CD8-positive, alpha-beta memory T cell (primary cell): ENCODE measurements at regions not wholly inside any gene's neighbourhood (a gene's known extent, or its start where the extent isn't known, plus 50 kb on each side); places are given as distances from the start of the nearest gene placed in this dataset.
"Not testable (repeated sequence)": the region's sequence is repeated elsewhere in the genome, so short reads cannot be mapped to it uniquely, and the experiment has no call there.

Experiments
- CTCF ChIA-PET: fragments of 350-600 bp; sonication (Branson Sonifier 250); formaldehyde crosslinking; loops from one replicate; lab custom pipeline; 2021; ENCODE audit warnings: antibody characterized with exemption; lab: Charles Lee
- POLR2A ChIA-PET: fragments of 350-600 bp; sonication (Branson Sonifier 250); formaldehyde crosslinking; loops from one replicate; lab custom pipeline; 2021; ENCODE audit warnings: antibody characterized with exemption; lab: Charles Lee
- DNase-seq, 5 donors: peaks; one replicate each; pipeline versions ENCODE4 v3.0.0 to v3.0.0-alpha.2; 2020 to 2022; ENCODE audit warnings: mixed read lengths in 1 of 5
- H3K27ac ChIP-seq: one replicate; pipeline ENCODE4 v1.7.0; 2013; ENCODE audit warnings: low read depth, mild to moderate bottlenecking, low read length, moderate library complexity
- H3K27me3 ChIP-seq: 2 replicates; pipeline ENCODE4 v1.7.0; 2013; ENCODE audit warnings: low read length, mild to moderate bottlenecking; ENCODE audit not compliant: insufficient read depth, poor library complexity, severe bottlenecking
- H3K36me3 ChIP-seq: 2 replicates; pipeline ENCODE4 v1.7.0; 2013; ENCODE audit warnings: mild to moderate bottlenecking, low read length, moderate library complexity; ENCODE audit not compliant: insufficient read depth
- H3K4me1 ChIP-seq: 2 replicates; pipeline ENCODE4 v1.7.0; 2013; ENCODE audit warnings: mild to moderate bottlenecking, low read length, moderate library complexity; ENCODE audit not compliant: insufficient read depth
- H3K4me3 ChIP-seq: 2 replicates; pipeline ENCODE4 v1.7.0; 2013; ENCODE audit warnings: mild to moderate bottlenecking, low read length
- H3K9me3 ChIP-seq: 2 replicates; pipeline ENCODE4 v1.7.0; 2013; ENCODE audit warnings: mild to moderate bottlenecking, low read length
- H3K27ac Mint-ChIP-seq, 8 donors: one replicate each; pipeline ENCODE4 v1.8.0; 2020 to 2021; ENCODE audit warnings: mixed read lengths in 8 of 8, mild to moderate bottlenecking in 6 of 8, inconsistent platforms in 3 of 8, moderate library complexity in 3 of 8
- H3K27me3 Mint-ChIP-seq, 2 donors: one replicate each; pipeline ENCODE4 v1.8.0; 2020 to 2021; ENCODE audit warnings: mixed read lengths in 2 of 2, mild to moderate bottlenecking in 1 of 2, moderate library complexity in 1 of 2
- H3K36me3 Mint-ChIP-seq, 3 donors: one replicate each; pipeline ENCODE4 v1.8.0; 2020 to 2021; ENCODE audit warnings: mixed read lengths in 3 of 3, inconsistent platforms in 1 of 3, mild to moderate bottlenecking in 1 of 3
- H3K4me1 Mint-ChIP-seq, 3 donors: one replicate each; pipeline ENCODE4 v1.8.0; 2020 to 2021; ENCODE audit warnings: mixed read lengths in 3 of 3, inconsistent platforms in 1 of 3, mild to moderate bottlenecking in 1 of 3
- H3K4me3 Mint-ChIP-seq, 7 donors: one replicate each; pipeline ENCODE4 v1.8.0; 2020 to 2021; ENCODE audit warnings: mixed read lengths in 7 of 7, mild to moderate bottlenecking in 6 of 7, moderate library complexity in 4 of 7, inconsistent platforms in 2 of 7
- H3K9me3 Mint-ChIP-seq, 5 donors: one replicate each; pipeline ENCODE4 v1.8.0; 2020 to 2022; ENCODE audit warnings: mixed read lengths in 5 of 5, mild to moderate bottlenecking in 3 of 5, moderate library complexity in 2 of 5, inconsistent platforms in 1 of 5

DNA sequence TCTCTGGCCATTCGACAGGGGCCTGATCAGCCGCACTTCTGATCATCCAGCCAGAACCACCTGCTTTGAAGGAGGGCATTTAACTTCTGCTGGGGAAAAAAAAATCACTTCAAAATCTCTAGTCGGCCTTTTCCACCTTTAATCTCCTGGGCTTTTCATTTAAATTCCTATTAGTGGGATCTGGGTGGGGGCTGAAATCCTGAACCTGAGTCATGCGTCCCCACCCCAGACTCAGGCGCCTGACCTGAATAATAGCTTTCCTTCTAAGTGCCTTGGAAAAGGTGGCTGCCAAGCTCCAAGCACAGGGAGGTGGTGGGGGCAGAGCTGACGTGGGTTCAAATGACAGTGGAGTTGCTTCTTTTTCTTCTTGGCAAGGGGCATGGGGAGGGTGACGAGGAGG lies 246.0 kb upstream of the EXOC2 start:
- Mint-ChIP-seq H3K4me1 (no peaks in the 10 kb centered on the region), H3K4me3 (no peak overlapping the region), H3K27ac (no peak overlapping the region), H3K9me3 (no peaks in the 10 kb centered on the region), H3K36me3 (no peaks in the 10 kb centered on the region), H3K27me3 (peaks cover 14% of the 10 kb centered on the region in 2 donors)
- no peak overlapping the region for H3K4me3 ChIP-seq
- no peaks in the 10 kb centered on the region for H3K9me3 ChIP-seq
- no peak overlapping the region for H3K27ac ChIP-seq
- H3K36me3 ChIP-seq, result no peaks in the 10 kb centered on the region
- ChIA-PET CTCF (no interaction called here), POLR2A (no interaction called here)
- DNase-seq, result no peak
- no peaks in the 10 kb centered on the region for H3K27me3 ChIP-seq
- H3K4me1 ChIP-seq, result no peaks in the 10 kb centered on the region

DNA sequence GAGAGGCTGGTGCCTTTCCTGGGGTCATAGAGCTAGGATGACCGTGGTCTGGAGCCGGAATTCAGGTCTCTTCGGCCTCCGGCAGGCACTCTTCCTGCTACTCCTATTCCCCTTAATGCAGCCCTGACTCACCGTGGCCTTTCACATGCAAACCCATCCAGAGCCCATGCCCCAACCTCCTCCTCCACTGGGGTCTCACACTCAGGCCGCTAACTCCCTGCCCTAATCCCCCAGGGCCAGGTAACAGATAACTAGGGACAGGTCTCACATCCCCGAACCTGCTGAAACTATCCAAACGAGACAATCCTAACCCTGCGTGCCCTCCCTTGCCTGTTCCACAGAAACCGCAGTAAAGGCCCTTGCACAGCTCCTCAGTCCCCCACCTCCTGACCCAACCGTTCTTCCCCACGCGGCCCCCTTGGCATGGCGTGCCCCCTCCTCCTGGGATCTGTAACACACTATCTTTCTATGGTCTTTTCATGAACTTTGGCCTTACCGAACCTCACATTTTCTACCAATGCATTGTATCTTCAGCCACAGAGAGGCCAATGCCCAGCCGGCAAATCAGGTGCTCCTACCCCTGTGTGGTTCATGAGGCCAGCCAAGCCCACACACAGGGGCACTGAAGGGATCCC lies 245.4 kb upstream of the EXOC2 start:
- POLR2A ChIA-PET, result no interaction called here
- H3K4me3 ChIP-seq, result no peak overlapping the region
- DNase-seq, result no peak
- no peaks in the 10 kb centered on the region for H3K36me3 ChIP-seq
- Mint-ChIP-seq H3K4me1 (no peaks in the 10 kb centered on the region), H3K36me3 (no peaks in the 10 kb centered on the region), H3K9me3 (no peaks in the 10 kb centered on the region), H3K27ac (no peak overlapping the region), H3K4me3 (no peak overlapping the region), H3K27me3 (peaks cover 14% of the 10 kb centered on the region in 2 donors)
- no peaks in the 10 kb centered on the region for H3K9me3 ChIP-seq
- H3K27me3 ChIP-seq, result no peaks in the 10 kb centered on the region
- H3K27ac ChIP-seq, result no peak overlapping the region
- H3K4me1 ChIP-seq, result no peaks in the 10 kb centered on the region
- CTCF ChIA-PET, result no interaction called here

DNA sequence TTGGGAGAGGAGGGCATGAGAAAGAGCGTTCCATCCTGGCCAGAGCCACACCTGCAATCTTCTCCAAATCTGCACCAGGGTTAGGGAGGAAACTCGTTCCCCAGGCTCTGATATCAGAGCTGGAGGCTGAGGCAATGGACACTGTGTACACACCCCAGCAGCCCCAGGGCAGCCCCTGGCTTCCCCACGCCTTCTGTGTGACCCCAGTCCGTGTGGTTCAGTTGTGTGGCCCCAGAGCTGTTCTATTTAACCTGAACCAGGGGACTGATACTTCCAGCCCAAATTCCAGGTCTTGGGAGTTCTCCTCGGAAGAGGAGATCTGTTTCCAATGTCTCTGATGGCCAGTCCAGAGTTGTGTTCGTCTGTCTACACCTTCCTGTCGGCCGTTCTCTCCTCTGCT lies 242.6 kb upstream of the EXOC2 start:
- Histone ChIP-seq H3K27ac (no peak overlapping the region), H3K36me3 (no peaks in the 10 kb centered on the region), H3K9me3 (no peaks in the 10 kb centered on the region), H3K27me3 (no peaks in the 10 kb centered on the region), H3K4me3 (no peak overlapping the region), H3K4me1 (no peaks in the 10 kb centered on the region)
- H3K27ac Mint-ChIP-seq, result no peak overlapping the region
- peaks cover 14 to 15% of the 10 kb centered on the region in 2 donors for H3K27me3 Mint-ChIP-seq
- POLR2A ChIA-PET, result no interaction called here
- no peaks in the 10 kb centered on the region for H3K4me1 Mint-ChIP-seq
- CTCF ChIA-PET, result no interaction called here
- no peak overlapping the region for H3K4me3 Mint-ChIP-seq
- no peak for DNase-seq
- no peaks in the 10 kb centered on the region for H3K36me3 Mint-ChIP-seq
- H3K9me3 Mint-ChIP-seq, result peaks cover 0 to 3% (median 0%) of the 10 kb centered on the region in 5 donors

DNA sequence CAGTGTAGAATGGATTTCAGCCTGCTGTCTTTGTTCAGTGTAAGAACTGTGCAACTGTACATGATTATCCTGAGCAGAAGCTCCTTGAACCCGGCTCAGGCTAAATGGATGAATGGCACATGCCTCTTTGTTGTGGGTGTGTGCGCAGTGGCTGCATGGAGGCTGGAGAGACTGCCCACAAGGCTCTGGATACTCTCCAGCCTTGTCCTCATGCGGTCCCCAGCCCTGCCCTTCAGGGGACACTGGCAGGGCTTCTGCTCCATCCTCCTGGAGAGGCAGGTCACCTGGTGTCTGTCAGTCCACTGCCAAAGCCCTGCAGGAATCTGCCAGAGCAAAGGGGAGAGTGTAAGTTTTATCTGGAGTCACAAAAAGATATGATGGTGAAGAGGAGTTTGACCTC lies 241.7 kb upstream of the EXOC2 start:
- peaks cover 0 to 3% (median 0%) of the 10 kb centered on the region in 5 donors for H3K9me3 Mint-ChIP-seq
- ChIA-PET POLR2A (no interaction called here), CTCF (no interaction called here)
- Histone ChIP-seq H3K36me3 (no peaks in the 10 kb centered on the region), H3K4me1 (no peaks in the 10 kb centered on the region), H3K27me3 (no peaks in the 10 kb centered on the region), H3K9me3 (no peaks in the 10 kb centered on the region), H3K4me3 (no peak overlapping the region), H3K27ac (no peak overlapping the region)
- no peaks in the 10 kb centered on the region for H3K36me3 Mint-ChIP-seq
- no peak overlapping the region for H3K4me3 Mint-ChIP-seq
- DNase-seq, result no peak
- H3K27ac Mint-ChIP-seq, result no peak overlapping the region
- no peaks in the 10 kb centered on the region for H3K4me1 Mint-ChIP-seq
- H3K27me3 Mint-ChIP-seq, result peaks cover 6 to 14% of the 10 kb centered on the region in 2 donors

DNA sequence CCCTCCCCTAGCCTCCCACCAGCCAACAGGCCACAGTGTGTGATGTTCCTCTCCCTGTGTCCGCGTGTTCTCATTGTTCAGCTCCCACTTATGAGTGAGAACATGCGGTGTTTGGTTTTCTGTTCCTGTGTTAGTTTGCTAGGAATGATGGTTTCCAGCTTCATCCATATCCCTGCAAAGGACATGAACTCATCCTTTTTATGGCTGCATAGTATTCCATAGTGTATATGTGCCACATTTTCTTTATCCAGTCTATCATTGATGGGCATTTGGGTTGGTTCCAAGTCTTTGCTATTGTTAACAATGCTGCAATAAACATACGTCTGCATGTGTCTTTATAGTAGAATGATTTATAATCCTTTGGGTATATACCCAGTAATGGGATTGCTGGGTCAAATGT lies 239.0 kb upstream of the EXOC2 start:
- H3K27ac Mint-ChIP-seq, H3K9me3 ChIP-seq, POLR2A ChIA-PET, H3K27ac ChIP-seq, DNase-seq, H3K36me3 Mint-ChIP-seq, H3K4me3 Mint-ChIP-seq, H3K27me3 Mint-ChIP-seq, H3K27me3 ChIP-seq, H3K4me3 ChIP-seq, H3K36me3 ChIP-seq, H3K4me1 ChIP-seq, H3K4me1 Mint-ChIP-seq, CTCF ChIA-PET: not testable (repeated sequence)
- H3K9me3 Mint-ChIP-seq, result peaks cover 0 to 13% (median 6%) of the 10 kb centered on the region in 5 donors

DNA sequence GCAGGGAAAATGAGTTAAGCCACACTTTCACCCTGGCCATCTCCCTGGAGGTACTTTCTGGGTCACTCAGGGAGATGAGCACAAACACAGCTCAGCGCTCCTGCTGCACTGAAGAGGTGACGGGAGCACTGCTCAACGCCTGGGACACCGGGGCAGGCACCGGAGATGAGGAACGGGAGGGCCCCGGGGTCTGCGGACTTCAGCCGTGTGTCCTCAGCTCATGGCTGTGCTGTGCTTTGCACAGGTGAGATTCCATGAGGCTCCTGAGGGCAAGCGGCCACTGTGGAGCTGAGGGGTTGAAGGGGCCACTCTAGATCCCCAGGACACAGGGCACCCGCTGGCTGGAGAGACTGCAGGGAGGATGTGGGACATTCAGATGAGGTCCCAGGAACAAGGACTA lies 234.2 kb upstream of the EXOC2 start:
- Mint-ChIP-seq H3K27me3 (peaks cover 21 to 31% of the 10 kb centered on the region in 2 donors), H3K27ac (no peak overlapping the region), H3K9me3 (peaks cover 6 to 13% (median 7%) of the 10 kb centered on the region in 5 donors), H3K4me3 (no peak overlapping the region), H3K4me1 (no peaks in the 10 kb centered on the region), H3K36me3 (no peaks in the 10 kb centered on the region)
- no peaks in the 10 kb centered on the region for H3K27me3 ChIP-seq
- no peaks in the 10 kb centered on the region for H3K4me1 ChIP-seq
- H3K36me3 ChIP-seq, result no peaks in the 10 kb centered on the region
- DNase-seq, result no peak
- H3K4me3 ChIP-seq, result no peak overlapping the region
- H3K9me3 ChIP-seq, result no peaks in the 10 kb centered on the region
- CTCF ChIA-PET, result no interaction called here
- no peak overlapping the region for H3K27ac ChIP-seq
- POLR2A ChIA-PET, result interaction anchor here (0.6 kb wide), 1 partner anchor 40 kb away, joined by 3 read pairs; no protein-coding TSS in a partner anchor

DNA sequence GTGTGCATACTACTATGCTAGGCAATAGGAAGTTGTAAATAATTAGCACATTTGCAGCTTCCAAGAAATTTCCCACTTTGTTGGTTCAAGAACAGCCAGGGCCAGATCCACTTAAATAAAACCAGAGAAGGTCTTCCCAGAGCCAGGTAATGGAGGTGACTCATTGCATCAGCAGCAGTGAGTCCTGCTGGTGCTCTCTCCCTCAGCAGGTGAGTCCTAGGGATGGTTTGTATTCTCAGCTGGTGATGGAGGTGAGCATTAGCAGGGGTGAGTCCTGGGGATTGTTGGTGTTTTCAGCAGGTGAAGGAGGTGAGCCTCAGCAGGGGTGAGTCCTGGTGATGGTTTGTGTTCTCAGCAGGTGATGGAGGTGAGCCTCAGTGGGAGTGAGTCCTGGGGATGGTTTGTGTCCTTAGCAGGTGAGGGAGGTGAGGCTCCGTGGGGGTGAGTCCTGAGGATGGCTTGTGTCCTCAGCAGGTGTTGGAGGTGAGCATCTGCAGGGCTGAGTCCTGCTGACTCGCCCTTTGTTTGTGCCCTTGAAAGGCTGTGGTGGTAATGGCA lies 232.8 kb upstream of the EXOC2 start:
- Mint-ChIP-seq H3K27ac (no peak overlapping the region), H3K4me3 (peak overlapping the region in 1 of 7 donors; percentile 16), H3K36me3 (no peaks in the 10 kb centered on the region), H3K9me3 (peaks cover 6 to 18% (median 14%) of the 10 kb centered on the region in 5 donors), H3K4me1 (no peaks in the 10 kb centered on the region), H3K27me3 (peaks cover 21 to 31% of the 10 kb centered on the region in 2 donors)
- ChIA-PET CTCF (no interaction called here), POLR2A (no interaction called here)
- Histone ChIP-seq H3K4me3 (no peak overlapping the region), H3K9me3 (no peaks in the 10 kb centered on the region), H3K27ac (no peak overlapping the region), H3K36me3 (no peaks in the 10 kb centered on the region), H3K4me1 (no peaks in the 10 kb centered on the region), H3K27me3 (no peaks in the 10 kb centered on the region)
- no peak for DNase-seq

DNA sequence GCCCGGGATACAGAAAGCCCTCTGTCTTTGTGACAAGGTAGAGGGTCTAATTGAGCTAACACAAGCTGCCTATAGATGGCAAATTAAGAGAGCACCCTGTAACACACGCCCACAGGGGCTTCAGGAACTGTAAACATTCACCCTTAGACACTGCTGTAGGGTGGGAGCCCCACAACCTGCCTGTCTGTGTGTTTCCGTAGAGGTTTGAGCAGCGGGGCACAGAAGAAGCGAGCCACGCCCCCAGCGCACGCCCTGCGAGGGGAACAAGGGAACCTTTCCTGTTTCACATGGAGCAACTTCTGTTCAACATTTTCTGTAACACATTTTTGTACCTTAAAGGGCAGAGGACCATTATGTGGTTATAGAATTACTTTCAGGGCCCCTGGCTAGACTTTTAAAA lies 231.7 kb upstream of the EXOC2 start:
- no peaks in the 10 kb centered on the region for H3K36me3 Mint-ChIP-seq
- H3K27me3 ChIP-seq, result no peaks in the 10 kb centered on the region
- peaks cover 21 to 31% of the 10 kb centered on the region in 2 donors for H3K27me3 Mint-ChIP-seq
- no peak overlapping the region for H3K27ac Mint-ChIP-seq
- H3K9me3 Mint-ChIP-seq, result peaks cover 6 to 22% (median 17%) of the 10 kb centered on the region in 5 donors
- ChIA-PET CTCF (no interaction called here), POLR2A (no interaction called here)
- no peaks in the 10 kb centered on the region for H3K9me3 ChIP-seq
- no peak for DNase-seq
- H3K4me3 ChIP-seq, result no peak overlapping the region
- H3K4me1 ChIP-seq, result no peaks in the 10 kb centered on the region
- H3K27ac ChIP-seq, result no peak overlapping the region
- no peaks in the 10 kb centered on the region for H3K36me3 ChIP-seq
- H3K4me1 Mint-ChIP-seq, result no peaks in the 10 kb centered on the region
- H3K4me3 Mint-ChIP-seq, result no peak overlapping the region
